ENCODE measurements at regions not wholly inside any gene's neighbourhood (a gene's known extent, or its start where the extent isn't known, plus 50 kb on each side); places are given as distances from the start of the nearest gene placed in this dataset.
A peak's percentile ranks its signal among the peaks of the same experiment; 100 is the strongest.
"Not testable (repeated sequence)": the region's sequence is repeated elsewhere in the genome, so short reads cannot be mapped to it uniquely, and the experiment has no call there.

DNA sequence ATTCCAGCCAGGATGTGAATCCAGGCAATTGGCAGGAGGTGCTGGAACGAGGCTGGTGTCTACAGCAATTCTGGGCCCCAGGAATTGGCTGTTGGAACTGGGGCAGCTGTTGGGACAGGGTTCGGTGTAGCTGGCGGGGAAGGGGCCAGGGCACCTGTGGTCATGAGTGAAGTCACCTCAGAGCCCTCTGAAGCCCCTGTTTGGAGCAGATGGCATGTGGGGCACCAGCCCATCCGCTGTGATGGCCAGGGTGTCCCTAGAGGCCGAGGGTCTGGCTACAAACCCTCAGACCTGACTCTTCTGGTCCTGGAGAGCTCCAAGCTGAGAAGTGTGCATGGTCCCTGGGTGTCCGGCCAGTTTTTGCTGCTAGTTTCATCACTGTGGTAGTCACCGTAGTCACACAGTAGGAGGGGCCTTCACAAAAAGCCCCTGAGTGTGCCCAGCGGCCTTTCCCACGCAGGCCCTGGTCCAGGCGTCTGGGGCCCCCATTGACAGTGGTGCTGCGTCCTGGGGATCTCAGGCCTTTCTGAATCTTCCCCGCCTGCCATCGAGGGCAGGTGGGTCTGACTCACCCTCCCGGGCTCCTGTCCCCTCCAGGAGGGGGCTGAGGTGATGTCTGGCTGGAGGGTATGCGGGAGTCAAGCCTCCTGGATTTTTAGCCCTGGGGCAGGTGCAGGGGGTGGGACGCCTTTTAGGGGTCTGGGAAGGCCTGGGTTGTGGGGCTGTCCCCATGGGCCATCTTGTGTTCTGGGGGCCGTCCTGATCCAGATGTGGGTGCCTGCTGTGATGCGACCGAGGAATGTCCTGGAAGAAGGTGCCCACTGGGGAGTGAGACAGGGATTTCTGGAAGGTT, 368.0 kb downstream of the TMEM121 start:
- peak in 2 of 4 donors; percentile 22 to 39 for DNase-seq
- H3K9me3 ChIP-seq: no peaks in the 10 kb centered on the region
- TF ChIP-seq, protein P1, sequence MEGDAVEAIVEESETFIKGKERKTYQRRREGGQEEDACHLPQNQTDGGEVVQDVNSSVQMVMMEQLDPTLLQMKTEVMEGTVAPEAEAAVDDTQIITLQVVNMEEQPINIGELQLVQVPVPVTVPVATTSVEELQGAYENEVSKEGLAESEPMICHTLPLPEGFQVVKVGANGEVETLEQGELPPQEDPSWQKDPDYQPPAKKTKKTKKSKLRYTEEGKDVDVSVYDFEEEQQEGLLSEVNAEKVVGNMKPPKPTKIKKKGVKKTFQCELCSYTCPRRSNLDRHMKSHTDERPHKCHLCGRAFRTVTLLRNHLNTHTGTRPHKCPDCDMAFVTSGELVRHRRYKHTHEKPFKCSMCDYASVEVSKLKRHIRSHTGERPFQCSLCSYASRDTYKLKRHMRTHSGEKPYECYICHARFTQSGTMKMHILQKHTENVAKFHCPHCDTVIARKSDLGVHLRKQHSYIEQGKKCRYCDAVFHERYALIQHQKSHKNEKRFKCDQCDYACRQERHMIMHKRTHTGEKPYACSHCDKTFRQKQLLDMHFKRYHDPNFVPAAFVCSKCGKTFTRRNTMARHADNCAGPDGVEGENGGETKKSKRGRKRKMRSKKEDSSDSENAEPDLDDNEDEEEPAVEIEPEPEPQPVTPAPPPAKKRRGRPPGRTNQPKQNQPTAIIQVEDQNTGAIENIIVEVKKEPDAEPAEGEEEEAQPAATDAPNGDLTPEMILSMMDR (IDR thresholded peaks at IDR 0.05): no peak
- peaks cover 0 to 44% of the 10 kb centered on the region in 2 donors for H3K27me3 ChIP-seq
- H3K27ac ChIP-seq: no peak overlapping the region
- no peaks in the 10 kb centered on the region for H3K36me3 ChIP-seq
- no peak overlapping the region for H3K4me3 ChIP-seq
- no peak for ATAC-seq
- no peaks in the 10 kb centered on the region for H3K4me1 ChIP-seq
- intact Hi-C loops (cut with DNase I): no loop called here

DNA sequence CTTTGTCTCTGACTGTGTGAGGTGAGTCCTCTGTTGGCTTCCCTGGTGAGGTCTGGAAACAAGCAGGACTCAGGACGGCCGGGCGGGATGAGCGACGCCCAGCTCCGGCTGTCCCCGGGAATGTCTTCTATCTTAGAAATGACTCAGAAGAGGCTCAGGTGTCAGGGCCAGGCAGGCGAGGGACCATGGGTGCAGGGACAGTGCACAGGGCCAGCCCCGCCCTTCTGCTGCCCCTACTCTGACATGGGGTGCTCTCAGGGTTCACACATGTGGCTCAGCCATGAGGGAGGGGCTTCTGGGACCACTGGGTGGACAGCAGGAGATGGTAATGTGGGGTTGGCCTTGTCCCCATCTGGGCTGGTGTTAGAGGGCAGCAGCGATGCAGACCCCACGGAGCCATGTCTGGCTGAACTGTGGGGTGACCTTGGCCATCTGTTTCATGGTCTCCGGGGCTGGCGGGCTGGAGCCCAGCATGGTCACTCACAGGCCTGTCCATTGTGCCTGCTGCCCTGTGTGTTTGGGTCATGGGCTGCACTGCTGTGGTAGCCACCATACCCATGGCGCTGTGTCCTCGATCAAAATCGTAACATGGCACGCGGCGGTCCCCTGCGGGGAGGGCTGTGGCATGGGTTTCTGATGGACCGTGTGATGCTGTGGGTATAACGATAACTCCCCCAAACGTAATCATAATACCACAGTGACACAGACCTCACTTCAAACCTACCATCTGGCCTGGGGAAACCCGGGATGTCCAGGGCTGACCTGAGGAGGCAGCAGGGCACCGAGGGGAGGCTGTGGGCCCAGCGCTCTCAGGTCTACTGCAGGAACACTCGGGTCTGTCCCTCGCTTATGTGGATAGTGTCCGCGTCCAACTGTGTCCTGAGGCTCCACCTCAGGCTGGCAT, 368.8 kb downstream of the TMEM121 start:
- intact Hi-C loops (cut with DNase I): no loop called here
- no peak for ATAC-seq
- H3K27me3 ChIP-seq: peaks cover 0 to 44% of the 10 kb centered on the region in 2 donors

DNA sequence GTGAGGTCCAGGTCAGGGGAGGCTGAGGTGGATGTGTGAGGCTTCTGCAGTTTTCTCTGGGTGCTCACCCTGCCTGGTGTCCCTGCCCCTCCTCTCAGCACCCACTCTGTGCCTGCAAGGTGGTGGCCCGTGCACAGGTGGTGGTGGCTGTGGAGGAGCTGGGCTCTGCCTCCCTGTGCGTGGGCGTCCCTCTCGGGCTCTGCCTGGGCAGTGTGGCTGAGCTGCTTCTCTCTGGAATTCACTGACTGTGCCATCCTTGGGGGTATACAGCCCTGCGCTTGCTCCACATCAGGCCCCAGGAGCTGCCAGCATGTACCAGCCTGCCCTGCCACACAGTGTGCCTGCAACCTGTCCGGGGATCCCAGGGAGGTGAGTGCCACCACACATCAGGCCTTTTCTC, 369.8 kb downstream of the TMEM121 start:
- H3K36me3 ChIP-seq; H3K27ac ChIP-seq; intact Hi-C loops (cut with DNase I); H3K9me3 ChIP-seq; H3K4me1 ChIP-seq; ATAC-seq; H3K4me3 ChIP-seq: not testable (repeated sequence)
- peaks cover 0 to 44% of the 10 kb centered on the region in 2 donors for H3K27me3 ChIP-seq
- peak in 1 of 4 donors; percentile 36 for DNase-seq

More for the DNA sequence above, 368.8 kb downstream of the TMEM121 start:
- no peaks in the 10 kb centered on the region for H3K9me3 ChIP-seq
- no peaks in the 10 kb centered on the region for H3K36me3 ChIP-seq
- H3K27ac ChIP-seq: no peak overlapping the region
- TF ChIP-seq, protein P1 (IDR thresholded peaks at IDR 0.05): no peak
- no peak overlapping the region for H3K4me3 ChIP-seq
- DNase-seq: peak in 2 of 4 donors; percentile 21 to 70
- no peaks in the 10 kb centered on the region for H3K4me1 ChIP-seq

DNA sequence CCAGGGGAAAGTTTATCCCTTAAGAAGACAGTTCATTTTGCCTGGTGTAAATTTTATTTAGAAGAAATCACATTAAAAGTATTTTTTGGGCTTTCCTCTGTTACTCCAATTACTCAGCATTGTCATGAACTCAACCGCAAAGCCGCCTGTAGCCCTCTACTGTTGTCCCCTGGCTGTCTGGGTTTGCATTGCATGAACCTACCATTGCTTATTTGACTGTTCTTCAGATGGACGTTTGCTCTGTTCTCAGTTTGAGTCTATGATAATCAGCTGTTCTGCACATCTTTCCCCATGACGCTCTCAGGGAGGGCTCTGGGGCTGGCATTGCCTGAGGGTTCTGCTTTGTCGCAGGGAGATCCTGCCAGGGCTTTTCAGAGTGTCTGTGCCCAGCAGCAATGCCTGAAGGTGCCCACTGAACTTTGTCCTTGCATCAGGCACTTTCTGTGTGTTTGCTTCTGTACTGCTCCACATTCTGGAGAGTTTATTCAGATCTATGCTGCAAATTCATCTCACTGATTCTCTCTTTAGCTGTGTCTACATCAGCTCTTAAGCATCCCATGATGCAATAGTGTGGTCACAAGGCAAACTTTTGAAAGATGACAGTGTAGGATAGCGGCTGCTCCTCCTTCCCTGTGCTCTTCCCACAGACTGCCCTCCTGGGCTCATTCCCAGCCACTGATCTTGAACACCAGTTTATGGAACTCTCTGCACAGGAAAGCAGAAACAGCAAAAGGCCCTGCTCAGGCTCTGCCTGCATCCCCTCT, 370.8 kb downstream of the TMEM121 start:
- intact Hi-C loops (cut with DNase I); H3K36me3 ChIP-seq; H3K27ac ChIP-seq; H3K9me3 ChIP-seq; H3K4me3 ChIP-seq; H3K4me1 ChIP-seq; ATAC-seq: not testable (repeated sequence)
- peak in 1 of 4 donors; percentile 12 for DNase-seq
- peaks cover 0 to 44% of the 10 kb centered on the region in 2 donors for H3K27me3 ChIP-seq

DNA sequence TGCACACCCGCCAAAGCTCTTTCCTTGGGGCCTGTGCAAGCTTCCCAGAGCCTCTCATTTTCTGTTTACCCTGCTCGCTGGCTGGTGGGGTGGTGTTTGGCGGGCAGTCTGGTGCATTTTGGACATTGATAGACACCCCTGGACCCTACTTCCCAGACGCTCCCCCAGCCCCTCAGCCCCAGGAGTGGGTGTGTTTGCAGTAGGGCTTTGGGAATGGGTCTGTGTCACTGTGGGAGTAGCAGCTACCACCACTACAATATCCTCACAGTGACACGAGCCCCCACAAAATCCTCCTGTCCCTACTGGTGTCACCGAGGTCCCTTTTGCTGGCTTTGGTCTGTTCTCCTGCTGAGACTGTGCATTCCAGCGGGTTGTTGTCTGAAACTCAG, 371.3 kb downstream of the TMEM121 start:
- H3K27me3 ChIP-seq: peaks cover 0 to 48% of the 10 kb centered on the region in 2 donors
- H3K4me1 ChIP-seq: no peaks in the 10 kb centered on the region
- H3K27ac ChIP-seq: no peak overlapping the region
- no peak overlapping the region for H3K4me3 ChIP-seq
- no peaks in the 10 kb centered on the region for H3K9me3 ChIP-seq
- DNase-seq: peak in 1 of 4 donors; percentile 47
- intact Hi-C loops (cut with DNase I): no loop called here
- no peaks in the 10 kb centered on the region for H3K36me3 ChIP-seq
- TF ChIP-seq, protein P1 (IDR thresholded peaks at IDR 0.05): no peak
- ATAC-seq: no peak

All from left lung (tissue), 4 donors.